ENCODE measurements at regions not wholly inside any gene's neighbourhood (a gene's known extent, or its start where the extent isn't known, plus 50 kb on each side); places are given as distances from the start of the nearest gene placed in this dataset.

DNA sequence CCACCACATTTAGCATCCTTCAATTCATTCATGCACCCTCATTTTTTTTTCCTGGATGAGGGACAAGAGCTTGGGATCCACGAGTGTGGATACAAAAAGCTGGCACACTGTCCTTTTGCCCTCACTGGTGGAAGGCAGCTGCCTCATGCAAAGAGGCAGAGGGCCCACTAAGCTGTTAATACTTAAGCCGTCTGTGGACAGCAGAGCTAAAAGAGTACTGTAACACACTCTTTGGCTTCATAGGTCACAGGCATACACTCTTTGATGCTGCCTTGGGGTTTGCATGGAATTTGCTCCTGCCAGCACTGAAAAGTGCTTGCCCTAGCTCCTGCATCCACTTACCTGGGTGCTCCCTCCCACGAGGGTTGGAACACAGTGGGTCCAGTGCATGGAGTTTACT lies 978.4 kb upstream of the SPRY2 start:
- no peak for DNase-seq (ENCODE audit: low read depth)
- no peak overlapping the region for H3K4me3 ChIP-seq (ENCODE audit: low read length)
- TF ChIP-seq, protein P1, sequence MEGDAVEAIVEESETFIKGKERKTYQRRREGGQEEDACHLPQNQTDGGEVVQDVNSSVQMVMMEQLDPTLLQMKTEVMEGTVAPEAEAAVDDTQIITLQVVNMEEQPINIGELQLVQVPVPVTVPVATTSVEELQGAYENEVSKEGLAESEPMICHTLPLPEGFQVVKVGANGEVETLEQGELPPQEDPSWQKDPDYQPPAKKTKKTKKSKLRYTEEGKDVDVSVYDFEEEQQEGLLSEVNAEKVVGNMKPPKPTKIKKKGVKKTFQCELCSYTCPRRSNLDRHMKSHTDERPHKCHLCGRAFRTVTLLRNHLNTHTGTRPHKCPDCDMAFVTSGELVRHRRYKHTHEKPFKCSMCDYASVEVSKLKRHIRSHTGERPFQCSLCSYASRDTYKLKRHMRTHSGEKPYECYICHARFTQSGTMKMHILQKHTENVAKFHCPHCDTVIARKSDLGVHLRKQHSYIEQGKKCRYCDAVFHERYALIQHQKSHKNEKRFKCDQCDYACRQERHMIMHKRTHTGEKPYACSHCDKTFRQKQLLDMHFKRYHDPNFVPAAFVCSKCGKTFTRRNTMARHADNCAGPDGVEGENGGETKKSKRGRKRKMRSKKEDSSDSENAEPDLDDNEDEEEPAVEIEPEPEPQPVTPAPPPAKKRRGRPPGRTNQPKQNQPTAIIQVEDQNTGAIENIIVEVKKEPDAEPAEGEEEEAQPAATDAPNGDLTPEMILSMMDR (conservative IDR thresholded peaks at IDR 0.05; ENCODE audit: low read length): no peak

DNA sequence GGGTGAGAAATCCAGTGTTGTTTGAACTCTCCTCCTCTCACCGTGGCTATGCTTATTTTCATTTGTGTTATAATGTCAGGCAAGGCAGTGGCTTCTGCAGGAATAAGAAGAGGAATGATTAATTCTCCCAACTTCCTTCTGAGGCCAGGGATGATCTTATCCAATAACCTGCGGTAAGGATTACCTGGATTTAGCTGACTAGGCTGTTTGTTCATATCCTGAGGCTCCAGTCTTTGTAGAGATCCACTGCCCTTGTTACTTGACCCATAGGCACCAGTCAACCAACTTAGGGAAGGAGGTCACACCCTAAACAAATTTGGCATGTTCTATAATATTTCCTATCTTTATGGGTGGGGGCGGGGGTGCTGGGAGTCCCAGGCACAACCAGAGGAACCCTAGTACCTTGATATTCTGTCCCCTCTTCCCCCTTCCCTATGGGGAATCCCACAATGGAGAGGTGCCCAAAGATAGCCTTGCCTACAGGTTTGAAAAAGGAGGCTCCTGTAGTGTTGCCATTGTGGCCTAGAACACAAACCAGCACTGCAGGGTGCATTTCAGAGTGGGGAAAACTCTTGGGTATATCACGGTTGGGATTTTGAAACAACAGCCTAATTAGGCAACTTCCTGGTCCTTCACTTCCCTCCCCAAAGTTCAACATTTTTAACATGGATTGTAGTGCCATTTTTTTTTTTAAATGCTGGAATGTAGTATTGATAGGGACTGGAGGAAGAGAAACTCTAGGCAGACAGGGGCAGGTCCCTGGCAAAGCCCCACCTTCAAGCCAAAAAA lies 977.5 kb upstream of the SPRY2 start:
- DNase-seq (ENCODE audit: low read depth): no peak
- TF ChIP-seq, protein P1 (conservative IDR thresholded peaks at IDR 0.05; ENCODE audit: low read length): no peak
- no peak overlapping the region for H3K4me3 ChIP-seq (ENCODE audit: low read length)

DNA sequence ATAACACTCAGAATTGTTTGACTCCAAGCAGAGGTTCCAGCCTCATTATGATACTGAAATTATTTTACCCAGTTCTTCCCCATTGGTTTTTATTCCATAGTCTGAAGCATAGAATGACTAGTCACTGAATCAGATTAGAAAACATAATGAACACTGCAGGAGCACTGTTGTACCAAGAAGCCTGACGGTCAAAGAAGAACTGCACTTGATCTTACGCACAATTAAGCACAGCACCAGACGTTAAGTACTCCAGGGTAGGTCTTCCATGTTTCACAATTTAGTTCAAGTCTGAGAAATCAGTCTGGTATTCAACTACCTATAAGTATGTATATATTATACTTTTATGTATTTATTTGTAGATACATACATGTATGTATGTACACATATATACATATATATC lies 973.5 kb upstream of the SPRY2 start:
- DNase-seq (ENCODE audit: low read depth): no peak
- H3K4me3 ChIP-seq (ENCODE audit: low read length): no peak overlapping the region
- TF ChIP-seq, protein P1 (conservative IDR thresholded peaks at IDR 0.05; ENCODE audit: low read length): no peak

DNA sequence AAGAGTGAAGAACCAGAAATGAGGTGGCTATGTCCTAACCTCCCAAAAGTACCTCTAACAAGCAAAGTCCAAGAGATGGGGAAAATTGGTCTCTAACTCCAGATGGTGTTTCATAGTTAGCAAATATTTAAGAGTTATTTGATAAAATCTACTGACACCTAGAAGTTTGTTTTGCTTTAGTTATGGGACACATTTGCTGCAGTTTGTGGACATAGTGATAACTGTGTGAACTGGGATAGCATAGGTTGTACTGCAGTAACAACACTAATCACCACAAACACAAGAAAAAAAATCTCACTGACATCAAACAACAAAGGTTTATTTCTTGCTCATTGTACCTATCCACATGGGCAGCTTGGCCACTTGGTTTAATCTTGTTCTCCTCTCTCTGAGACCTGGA lies 965.0 kb upstream of the SPRY2 start:
- DNase-seq (ENCODE audit: low read depth): no peak
- TF ChIP-seq, protein P1 (conservative IDR thresholded peaks at IDR 0.05; ENCODE audit: low read length): no peak
- no peak overlapping the region for H3K4me3 ChIP-seq (ENCODE audit: low read length)

- DNase-seq (ENCODE audit: low read depth): no peak
- no peak overlapping the region for H3K4me3 ChIP-seq (ENCODE audit: low read length)
- TF ChIP-seq, protein P1 (conservative IDR thresholded peaks at IDR 0.05; ENCODE audit: low read length): no peak
Observed at GRCh38 chr13:81304121-81304659, 963.3 kb upstream of the SPRY2 start.

- DNase-seq (ENCODE audit: low read depth): no peak
- TF ChIP-seq, protein P1 (conservative IDR thresholded peaks at IDR 0.05; ENCODE audit: low read length): no peak
- no peak overlapping the region for H3K4me3 ChIP-seq (ENCODE audit: low read length)
Observed at GRCh38 chr13:81302677-81303076, 961.8 kb upstream of the SPRY2 start.

DNA sequence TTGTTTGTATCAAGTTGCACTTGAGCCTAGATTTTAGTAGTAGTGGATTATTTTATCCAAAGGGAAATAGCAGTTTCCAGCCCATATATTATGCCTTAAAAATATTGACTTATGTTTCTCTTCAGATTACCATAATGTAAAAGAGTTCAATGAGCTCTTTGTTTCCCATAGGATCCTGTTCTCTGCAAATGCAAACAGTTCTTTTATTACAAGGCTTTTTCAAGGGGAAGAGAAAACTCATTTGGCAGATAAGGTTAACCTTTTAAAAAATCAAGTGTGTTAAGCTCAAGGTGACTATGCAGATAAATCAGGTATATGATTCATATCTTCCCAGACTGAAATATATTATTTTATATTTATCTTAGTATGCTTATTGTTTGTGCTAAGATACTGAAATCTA lies 961.2 kb upstream of the SPRY2 start:
- DNase-seq (ENCODE audit: low read depth): no peak
- H3K4me3 ChIP-seq (ENCODE audit: low read length): no peak overlapping the region
- TF ChIP-seq, protein P1 (conservative IDR thresholded peaks at IDR 0.05; ENCODE audit: low read length): no peak

Data from AG10803 (cell line).